ENCODE measurements at regions not wholly inside any gene's neighbourhood (a gene's known extent, or its start where the extent isn't known, plus 50 kb on each side); places are given as distances from the start of the nearest gene placed in this dataset.

DNA sequence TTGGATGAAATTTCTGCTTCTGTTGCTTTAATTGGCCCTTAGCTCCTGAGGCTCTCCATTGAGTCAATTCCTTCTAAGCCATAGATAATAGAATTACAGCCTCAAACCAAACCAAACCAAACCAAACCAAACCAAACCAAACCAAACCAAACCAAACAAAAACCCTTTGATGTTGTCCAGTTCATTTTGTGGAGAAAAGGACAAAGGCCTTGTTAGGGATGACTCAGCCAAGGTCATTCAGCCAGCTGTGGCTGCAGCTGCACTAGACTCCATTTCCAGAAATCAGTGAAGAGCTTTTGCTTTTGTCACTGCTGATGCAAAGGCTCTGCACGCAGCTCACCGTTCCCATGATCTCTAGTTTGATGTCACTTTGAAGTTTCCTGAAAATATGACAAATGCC is 82.2 kb upstream of the RMST start (continued):
- TF ChIP-seq, protein P1, sequence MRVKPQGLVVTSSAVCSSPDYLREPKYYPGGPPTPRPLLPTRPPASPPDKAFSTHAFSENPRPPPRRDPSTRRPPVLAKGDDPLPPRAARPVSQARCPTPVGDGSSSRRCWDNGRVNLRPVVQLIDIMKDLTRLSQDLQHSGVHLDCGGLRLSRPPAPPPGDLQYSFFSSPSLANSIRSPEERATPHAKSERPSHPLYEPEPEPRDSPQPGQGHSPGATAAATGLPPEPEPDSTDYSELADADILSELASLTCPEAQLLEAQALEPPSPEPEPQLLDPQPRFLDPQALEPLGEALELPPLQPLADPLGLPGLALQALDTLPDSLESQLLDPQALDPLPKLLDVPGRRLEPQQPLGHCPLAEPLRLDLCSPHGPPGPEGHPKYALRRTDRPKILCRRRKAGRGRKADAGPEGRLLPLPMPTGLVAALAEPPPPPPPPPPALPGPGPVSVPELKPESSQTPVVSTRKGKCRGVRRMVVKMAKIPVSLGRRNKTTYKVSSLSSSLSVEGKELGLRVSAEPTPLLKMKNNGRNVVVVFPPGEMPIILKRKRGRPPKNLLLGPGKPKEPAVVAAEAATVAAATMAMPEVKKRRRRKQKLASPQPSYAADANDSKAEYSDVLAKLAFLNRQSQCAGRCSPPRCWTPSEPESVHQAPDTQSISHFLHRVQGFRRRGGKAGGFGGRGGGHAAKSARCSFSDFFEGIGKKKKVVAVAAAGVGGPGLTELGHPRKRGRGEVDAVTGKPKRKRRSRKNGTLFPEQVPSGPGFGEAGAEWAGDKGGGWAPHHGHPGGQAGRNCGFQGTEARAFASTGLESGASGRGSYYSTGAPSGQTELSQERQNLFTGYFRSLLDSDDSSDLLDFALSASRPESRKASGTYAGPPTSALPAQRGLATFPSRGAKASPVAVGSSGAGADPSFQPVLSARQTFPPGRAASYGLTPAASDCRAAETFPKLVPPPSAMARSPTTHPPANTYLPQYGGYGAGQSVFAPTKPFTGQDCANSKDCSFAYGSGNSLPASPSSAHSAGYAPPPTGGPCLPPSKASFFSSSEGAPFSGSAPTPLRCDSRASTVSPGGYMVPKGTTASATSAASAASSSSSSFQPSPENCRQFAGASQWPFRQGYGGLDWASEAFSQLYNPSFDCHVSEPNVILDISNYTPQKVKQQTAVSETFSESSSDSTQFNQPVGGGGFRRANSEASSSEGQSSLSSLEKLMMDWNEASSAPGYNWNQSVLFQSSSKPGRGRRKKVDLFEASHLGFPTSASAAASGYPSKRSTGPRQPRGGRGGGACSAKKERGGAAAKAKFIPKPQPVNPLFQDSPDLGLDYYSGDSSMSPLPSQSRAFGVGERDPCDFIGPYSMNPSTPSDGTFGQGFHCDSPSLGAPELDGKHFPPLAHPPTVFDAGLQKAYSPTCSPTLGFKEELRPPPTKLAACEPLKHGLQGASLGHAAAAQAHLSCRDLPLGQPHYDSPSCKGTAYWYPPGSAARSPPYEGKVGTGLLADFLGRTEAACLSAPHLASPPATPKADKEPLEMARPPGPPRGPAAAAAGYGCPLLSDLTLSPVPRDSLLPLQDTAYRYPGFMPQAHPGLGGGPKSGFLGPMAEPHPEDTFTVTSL (CRISPR knock-in tag; IDR thresholded peaks at IDR 0.05; ENCODE audit: borderline replicate concordance) = 0 out of 2 replicates have a peak, but pooled peaks have one; percentile 42
- peak; percentile 83; the same call in 1 of the 2 replicates for TF ChIP-seq ZNF710 (CRISPR knock-in tag; IDR thresholded peaks at IDR 0.05; ENCODE audit: borderline replicate concordance)

DNA sequence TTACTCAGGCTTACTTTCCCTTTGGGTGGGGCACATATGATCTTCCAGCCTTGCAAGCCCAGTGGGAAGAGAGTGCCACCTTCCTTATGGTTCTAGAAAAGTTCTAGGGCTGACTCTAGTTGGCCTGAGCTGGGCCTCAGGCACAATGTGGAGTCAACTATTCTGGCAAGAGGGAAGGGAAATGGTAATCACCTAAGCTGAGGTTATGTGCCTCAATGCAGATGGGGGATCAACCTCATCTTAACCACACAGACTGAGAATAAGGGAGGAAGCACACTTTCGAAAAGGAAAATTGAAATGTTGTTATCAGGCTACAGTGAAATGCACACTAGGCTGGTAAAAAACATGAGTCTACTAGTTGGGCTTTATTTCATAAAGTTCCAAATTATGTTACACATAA is 77.5 kb upstream of the RMST start:
- Histone ChIP-seq H3K4me3 (replicated peaks in 1 of 3; ENCODE audit: insufficient read depth in 1 of 3, low read depth in 2 of 3, low read length in 3 of 3) (no peak overlapping the region), H2AFZ (ENCODE audit: low read length) (no peak overlapping the region), H4K20me1 (ENCODE audit: insufficient read depth, low read length) (no peaks in the 10 kb centered on the region), H3K4me2 (ENCODE audit: low read depth, low read length) (no peak overlapping the region), H3K79me2 (ENCODE audit: insufficient read depth, low read length) (no peaks in the 10 kb centered on the region), H3K27me3 (ENCODE audit: control insufficient read depth in 1 of 2, insufficient read depth in 2 of 2, low read length in 2 of 2) (no peaks in the 10 kb centered on the region), H3K9ac (ENCODE audit: insufficient read depth, low read depth, low read length) (no peak overlapping the region), H3K4me1 (ENCODE audit: insufficient read depth, low read length) (peaks cover 10% of the 10 kb centered on the region), H3K9me3 (ENCODE audit: low read length) (no peaks in the 10 kb centered on the region), H3K36me3 (replicated peaks in 1 of 2; ENCODE audit: control insufficient read depth in 1 of 2, insufficient read depth in 2 of 2, low read length in 2 of 2) (no peaks in the 10 kb centered on the region), H3K27ac (ENCODE audit: extremely low read length, insufficient read depth, low read length) (no peak overlapping the region)
- FAIRE-seq (no peak), ATAC-seq (no peak), DNase-seq (ENCODE audit: low spot score) (no peak)
- in situ Hi-C loops (cut with HindIII; ENCODE audit: extremely low pct_ligation_motif_present, low pct_unique_long_range_greater_than_20kb) (no loop called here), intact Hi-C loops (cut with micrococcal nuclease; ENCODE audit: unreplicated experiment) (no loop called here)
- 0% methylated on average over 1 of the region's 1 CpG for WGBS (ENCODE audit: low lambda C conversion rate)
- ChIA-PET POLR2A (no interaction called here), CTCF (ENCODE audit: low intra/inter-chr PET ratio, low total read pairs) (no interaction called here)
- no TSS peak for BruUV-seq (replicated peaks)
- TF ChIP-seq, protein P2, sequence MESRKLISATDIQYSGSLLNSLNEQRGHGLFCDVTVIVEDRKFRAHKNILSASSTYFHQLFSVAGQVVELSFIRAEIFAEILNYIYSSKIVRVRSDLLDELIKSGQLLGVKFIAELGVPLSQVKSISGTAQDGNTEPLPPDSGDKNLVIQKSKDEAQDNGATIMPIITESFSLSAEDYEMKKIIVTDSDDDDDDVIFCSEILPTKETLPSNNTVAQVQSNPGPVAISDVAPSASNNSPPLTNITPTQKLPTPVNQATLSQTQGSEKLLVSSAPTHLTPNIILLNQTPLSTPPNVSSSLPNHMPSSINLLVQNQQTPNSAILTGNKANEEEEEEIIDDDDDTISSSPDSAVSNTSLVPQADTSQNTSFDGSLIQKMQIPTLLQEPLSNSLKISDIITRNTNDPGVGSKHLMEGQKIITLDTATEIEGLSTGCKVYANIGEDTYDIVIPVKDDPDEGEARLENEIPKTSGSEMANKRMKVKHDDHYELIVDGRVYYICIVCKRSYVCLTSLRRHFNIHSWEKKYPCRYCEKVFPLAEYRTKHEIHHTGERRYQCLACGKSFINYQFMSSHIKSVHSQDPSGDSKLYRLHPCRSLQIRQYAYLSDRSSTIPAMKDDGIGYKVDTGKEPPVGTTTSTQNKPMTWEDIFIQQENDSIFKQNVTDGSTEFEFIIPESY (CRISPR knock-in tag; IDR thresholded peaks at IDR 0.05) = no peak
- TF ChIP-seq ZSCAN30 (CRISPR knock-in tag; IDR thresholded peaks at IDR 0.05) (no peak), ZFP82 (CRISPR knock-in tag; IDR thresholded peaks at IDR 0.05; ENCODE audit: borderline replicate concordance) (no peak), FOXP1 (IDR thresholded peaks at IDR 0.05) (no peak), FOXP1 (CRISPR knock-in tag; IDR thresholded peaks at IDR 0.05) (no peak), ZNF331 (CRISPR knock-in tag; IDR thresholded peaks at IDR 0.05) (no peak), FIP1L1 (IDR thresholded peaks at IDR 0.05; ENCODE audit: borderline replicate concordance, insufficient read depth, low read depth, low read length) (no peak)
